ENCODE measurements at regions not wholly inside any gene's neighbourhood (a gene's known extent, or its start where the extent isn't known, plus 50 kb on each side); places are given as distances from the start of the nearest gene placed in this dataset.

DNA sequence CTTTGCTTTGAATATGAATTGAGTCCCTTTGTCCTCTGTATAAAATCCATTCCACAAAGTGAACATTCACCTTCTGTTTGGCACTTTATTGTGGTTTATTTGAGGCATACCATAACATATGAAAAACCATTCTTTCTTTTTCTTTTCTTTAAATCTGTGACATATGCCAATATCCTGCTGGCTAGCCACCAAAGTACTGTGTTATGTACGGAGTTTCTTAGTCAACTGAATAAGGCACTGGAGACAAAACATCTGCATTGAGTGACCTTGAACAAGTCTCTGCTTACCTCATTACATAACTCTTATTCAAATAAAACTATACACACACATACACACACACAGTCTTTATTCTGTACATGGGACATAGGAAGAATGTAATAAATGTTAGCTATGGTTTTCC lies 872.8 kb downstream of the C4orf33 start:
- TF ChIP-seq ZNF211 (tag by site-specific recombination; IDR thresholded peaks at IDR 0.05; ENCODE audit: low read depth) (no peak), ZNF394 (tag by site-specific recombination; IDR thresholded peaks at IDR 0.05; ENCODE audit: borderline replicate concordance) (no peak), ZFP37 (tag by site-specific recombination; IDR thresholded peaks at IDR 0.05) (no peak), ZNF423 (tag by site-specific recombination; IDR thresholded peaks at IDR 0.05) (no peak), ZBTB1 (tag by site-specific recombination; IDR thresholded peaks at IDR 0.05) (no peak), SALL2 (tag by site-specific recombination; IDR thresholded peaks at IDR 0.05; ENCODE audit: borderline replicate concordance) (no peak)
- TF ChIP-seq, protein P1, sequence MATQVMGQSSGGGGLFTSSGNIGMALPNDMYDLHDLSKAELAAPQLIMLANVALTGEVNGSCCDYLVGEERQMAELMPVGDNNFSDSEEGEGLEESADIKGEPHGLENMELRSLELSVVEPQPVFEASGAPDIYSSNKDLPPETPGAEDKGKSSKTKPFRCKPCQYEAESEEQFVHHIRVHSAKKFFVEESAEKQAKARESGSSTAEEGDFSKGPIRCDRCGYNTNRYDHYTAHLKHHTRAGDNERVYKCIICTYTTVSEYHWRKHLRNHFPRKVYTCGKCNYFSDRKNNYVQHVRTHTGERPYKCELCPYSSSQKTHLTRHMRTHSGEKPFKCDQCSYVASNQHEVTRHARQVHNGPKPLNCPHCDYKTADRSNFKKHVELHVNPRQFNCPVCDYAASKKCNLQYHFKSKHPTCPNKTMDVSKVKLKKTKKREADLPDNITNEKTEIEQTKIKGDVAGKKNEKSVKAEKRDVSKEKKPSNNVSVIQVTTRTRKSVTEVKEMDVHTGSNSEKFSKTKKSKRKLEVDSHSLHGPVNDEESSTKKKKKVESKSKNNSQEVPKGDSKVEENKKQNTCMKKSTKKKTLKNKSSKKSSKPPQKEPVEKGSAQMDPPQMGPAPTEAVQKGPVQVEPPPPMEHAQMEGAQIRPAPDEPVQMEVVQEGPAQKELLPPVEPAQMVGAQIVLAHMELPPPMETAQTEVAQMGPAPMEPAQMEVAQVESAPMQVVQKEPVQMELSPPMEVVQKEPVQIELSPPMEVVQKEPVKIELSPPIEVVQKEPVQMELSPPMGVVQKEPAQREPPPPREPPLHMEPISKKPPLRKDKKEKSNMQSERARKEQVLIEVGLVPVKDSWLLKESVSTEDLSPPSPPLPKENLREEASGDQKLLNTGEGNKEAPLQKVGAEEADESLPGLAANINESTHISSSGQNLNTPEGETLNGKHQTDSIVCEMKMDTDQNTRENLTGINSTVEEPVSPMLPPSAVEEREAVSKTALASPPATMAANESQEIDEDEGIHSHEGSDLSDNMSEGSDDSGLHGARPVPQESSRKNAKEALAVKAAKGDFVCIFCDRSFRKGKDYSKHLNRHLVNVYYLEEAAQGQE (tag by site-specific recombination; IDR thresholded peaks at IDR 0.05) = no peak
- TF ChIP-seq, protein P2, sequence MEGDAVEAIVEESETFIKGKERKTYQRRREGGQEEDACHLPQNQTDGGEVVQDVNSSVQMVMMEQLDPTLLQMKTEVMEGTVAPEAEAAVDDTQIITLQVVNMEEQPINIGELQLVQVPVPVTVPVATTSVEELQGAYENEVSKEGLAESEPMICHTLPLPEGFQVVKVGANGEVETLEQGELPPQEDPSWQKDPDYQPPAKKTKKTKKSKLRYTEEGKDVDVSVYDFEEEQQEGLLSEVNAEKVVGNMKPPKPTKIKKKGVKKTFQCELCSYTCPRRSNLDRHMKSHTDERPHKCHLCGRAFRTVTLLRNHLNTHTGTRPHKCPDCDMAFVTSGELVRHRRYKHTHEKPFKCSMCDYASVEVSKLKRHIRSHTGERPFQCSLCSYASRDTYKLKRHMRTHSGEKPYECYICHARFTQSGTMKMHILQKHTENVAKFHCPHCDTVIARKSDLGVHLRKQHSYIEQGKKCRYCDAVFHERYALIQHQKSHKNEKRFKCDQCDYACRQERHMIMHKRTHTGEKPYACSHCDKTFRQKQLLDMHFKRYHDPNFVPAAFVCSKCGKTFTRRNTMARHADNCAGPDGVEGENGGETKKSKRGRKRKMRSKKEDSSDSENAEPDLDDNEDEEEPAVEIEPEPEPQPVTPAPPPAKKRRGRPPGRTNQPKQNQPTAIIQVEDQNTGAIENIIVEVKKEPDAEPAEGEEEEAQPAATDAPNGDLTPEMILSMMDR (tag by site-specific recombination; IDR thresholded peaks at IDR 0.05) = no peak
- TF ChIP-seq, protein P3, sequence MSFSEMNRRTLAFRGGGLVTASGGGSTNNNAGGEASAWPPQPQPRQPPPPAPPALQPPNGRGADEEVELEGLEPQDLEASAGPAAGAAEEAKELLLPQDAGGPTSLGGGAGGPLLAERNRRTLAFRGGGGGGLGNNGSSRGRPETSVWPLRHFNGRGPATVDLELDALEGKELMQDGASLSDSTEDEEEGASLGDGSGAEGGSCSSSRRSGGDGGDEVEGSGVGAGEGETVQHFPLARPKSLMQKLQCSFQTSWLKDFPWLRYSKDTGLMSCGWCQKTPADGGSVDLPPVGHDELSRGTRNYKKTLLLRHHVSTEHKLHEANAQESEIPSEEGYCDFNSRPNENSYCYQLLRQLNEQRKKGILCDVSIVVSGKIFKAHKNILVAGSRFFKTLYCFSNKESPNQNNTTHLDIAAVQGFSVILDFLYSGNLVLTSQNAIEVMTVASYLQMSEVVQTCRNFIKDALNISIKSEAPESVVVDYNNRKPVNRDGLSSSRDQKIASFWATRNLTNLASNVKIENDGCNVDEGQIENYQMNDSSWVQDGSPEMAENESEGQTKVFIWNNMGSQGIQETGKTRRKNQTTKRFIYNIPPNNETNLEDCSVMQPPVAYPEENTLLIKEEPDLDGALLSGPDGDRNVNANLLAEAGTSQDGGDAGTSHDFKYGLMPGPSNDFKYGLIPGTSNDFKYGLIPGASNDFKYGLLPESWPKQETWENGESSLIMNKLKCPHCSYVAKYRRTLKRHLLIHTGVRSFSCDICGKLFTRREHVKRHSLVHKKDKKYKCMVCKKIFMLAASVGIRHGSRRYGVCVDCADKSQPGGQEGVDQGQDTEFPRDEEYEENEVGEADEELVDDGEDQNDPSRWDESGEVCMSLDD (tag by site-specific recombination; IDR thresholded peaks at IDR 0.05) = no peak

Data from HEK293 (cell line).